ENCODE measurements at regions not wholly inside any gene's neighbourhood (a gene's known extent, or its start where the extent isn't known, plus 50 kb on each side); places are given as distances from the start of the nearest gene placed in this dataset.

GRCh38 chr11:38123673-38124072, 1525.6 kb upstream of the RAG2 start:
- TF ChIP-seq, protein P1, sequence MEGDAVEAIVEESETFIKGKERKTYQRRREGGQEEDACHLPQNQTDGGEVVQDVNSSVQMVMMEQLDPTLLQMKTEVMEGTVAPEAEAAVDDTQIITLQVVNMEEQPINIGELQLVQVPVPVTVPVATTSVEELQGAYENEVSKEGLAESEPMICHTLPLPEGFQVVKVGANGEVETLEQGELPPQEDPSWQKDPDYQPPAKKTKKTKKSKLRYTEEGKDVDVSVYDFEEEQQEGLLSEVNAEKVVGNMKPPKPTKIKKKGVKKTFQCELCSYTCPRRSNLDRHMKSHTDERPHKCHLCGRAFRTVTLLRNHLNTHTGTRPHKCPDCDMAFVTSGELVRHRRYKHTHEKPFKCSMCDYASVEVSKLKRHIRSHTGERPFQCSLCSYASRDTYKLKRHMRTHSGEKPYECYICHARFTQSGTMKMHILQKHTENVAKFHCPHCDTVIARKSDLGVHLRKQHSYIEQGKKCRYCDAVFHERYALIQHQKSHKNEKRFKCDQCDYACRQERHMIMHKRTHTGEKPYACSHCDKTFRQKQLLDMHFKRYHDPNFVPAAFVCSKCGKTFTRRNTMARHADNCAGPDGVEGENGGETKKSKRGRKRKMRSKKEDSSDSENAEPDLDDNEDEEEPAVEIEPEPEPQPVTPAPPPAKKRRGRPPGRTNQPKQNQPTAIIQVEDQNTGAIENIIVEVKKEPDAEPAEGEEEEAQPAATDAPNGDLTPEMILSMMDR (IDR thresholded peaks at IDR 0.05; ENCODE audit: poor library complexity, severe bottlenecking), result no peak
- TF ChIP-seq SMC3 (conservative IDR thresholded peaks at IDR 0.05; ENCODE audit: poor library complexity) (no peak), POLR2AphosphoS5 (IDR thresholded peaks at IDR 0.05) (no peak), EZH2 (IDR thresholded peaks at IDR 0.05; ENCODE audit: borderline replicate concordance, insufficient read depth, low read length, poor library complexity, severe bottlenecking) (no peak), TAF1 (IDR thresholded peaks at IDR 0.05; ENCODE audit: low read depth) (no peak), EP300 (conservative IDR thresholded peaks at IDR 0.05; ENCODE audit: poor library complexity, severe bottlenecking) (no peak), RAD21 (conservative IDR thresholded peaks at IDR 0.05) (no peak), MXI1 (conservative IDR thresholded peaks at IDR 0.05; ENCODE audit: poor library complexity, severe bottlenecking) (no peak)
- TF ChIP-seq, protein P2, sequence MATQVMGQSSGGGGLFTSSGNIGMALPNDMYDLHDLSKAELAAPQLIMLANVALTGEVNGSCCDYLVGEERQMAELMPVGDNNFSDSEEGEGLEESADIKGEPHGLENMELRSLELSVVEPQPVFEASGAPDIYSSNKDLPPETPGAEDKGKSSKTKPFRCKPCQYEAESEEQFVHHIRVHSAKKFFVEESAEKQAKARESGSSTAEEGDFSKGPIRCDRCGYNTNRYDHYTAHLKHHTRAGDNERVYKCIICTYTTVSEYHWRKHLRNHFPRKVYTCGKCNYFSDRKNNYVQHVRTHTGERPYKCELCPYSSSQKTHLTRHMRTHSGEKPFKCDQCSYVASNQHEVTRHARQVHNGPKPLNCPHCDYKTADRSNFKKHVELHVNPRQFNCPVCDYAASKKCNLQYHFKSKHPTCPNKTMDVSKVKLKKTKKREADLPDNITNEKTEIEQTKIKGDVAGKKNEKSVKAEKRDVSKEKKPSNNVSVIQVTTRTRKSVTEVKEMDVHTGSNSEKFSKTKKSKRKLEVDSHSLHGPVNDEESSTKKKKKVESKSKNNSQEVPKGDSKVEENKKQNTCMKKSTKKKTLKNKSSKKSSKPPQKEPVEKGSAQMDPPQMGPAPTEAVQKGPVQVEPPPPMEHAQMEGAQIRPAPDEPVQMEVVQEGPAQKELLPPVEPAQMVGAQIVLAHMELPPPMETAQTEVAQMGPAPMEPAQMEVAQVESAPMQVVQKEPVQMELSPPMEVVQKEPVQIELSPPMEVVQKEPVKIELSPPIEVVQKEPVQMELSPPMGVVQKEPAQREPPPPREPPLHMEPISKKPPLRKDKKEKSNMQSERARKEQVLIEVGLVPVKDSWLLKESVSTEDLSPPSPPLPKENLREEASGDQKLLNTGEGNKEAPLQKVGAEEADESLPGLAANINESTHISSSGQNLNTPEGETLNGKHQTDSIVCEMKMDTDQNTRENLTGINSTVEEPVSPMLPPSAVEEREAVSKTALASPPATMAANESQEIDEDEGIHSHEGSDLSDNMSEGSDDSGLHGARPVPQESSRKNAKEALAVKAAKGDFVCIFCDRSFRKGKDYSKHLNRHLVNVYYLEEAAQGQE (IDR thresholded peaks at IDR 0.05; ENCODE audit: borderline replicate concordance), result no peak
